Liver (tissue), 8 donors: ENCODE measurements at regions not wholly inside any gene's neighbourhood (a gene's known extent, or its start where the extent isn't known, plus 50 kb on each side); places are given as distances from the start of the nearest gene placed in this dataset.

ENCODE experiments used
- DNase-seq: peaks from one replicate; pipeline ENCODE4 v3.0.0-alpha.2; 2017; ENCODE audit warnings: low spot score
- H3K27ac ChIP-seq, 2 donors: one replicate each; pipeline ENCODE4 v1.7.0; 2013; ENCODE audit warnings: inconsistent platforms in 2 of 2, low read length in 2 of 2, control low read depth in 1 of 2, low read depth in 1 of 2, mild to moderate bottlenecking in 1 of 2
- H3K27me3 ChIP-seq, 4 donors: one replicate each; pipeline versions ENCODE4 v1.6.1 to v1.7.0; 2013; ENCODE audit warnings: low read length in 3 of 4, inconsistent platforms in 1 of 4, mild to moderate bottlenecking in 1 of 4, moderate library complexity in 1 of 4; ENCODE audit not compliant: control insufficient read depth in 4 of 4, insufficient read depth in 4 of 4
- H3K36me3 ChIP-seq, 4 donors: one replicate each; pipeline versions ENCODE4 v1.6.1 to v1.7.0; 2013; ENCODE audit warnings: low read length in 3 of 4, mild to moderate bottlenecking in 3 of 4, low read depth in 1 of 4, moderate library complexity in 1 of 4; ENCODE audit not compliant: control insufficient read depth in 4 of 4, insufficient read depth in 3 of 4
- H3K4me1 ChIP-seq, 4 donors: one replicate each; pipeline versions ENCODE4 v1.6.1 to v1.7.0; 2013; ENCODE audit warnings: low read length in 3 of 4, mild to moderate bottlenecking in 3 of 4, moderate library complexity in 1 of 4; ENCODE audit not compliant: control insufficient read depth in 4 of 4, insufficient read depth in 4 of 4
- H3K4me3 ChIP-seq, 3 donors: one replicate each; pipeline versions ENCODE4 v1.6.1 to v1.7.0; 2013; ENCODE audit warnings: low read length in 3 of 3, control low read depth in 1 of 3, low read depth in 1 of 3, mild to moderate bottlenecking in 1 of 3
- H3K9ac ChIP-seq, 2 donors: one replicate each; pipeline ENCODE4 v1.7.0; 2013; ENCODE audit warnings: low read length in 2 of 2, mild to moderate bottlenecking in 2 of 2, moderate library complexity in 2 of 2, control low read depth in 1 of 2, low read depth in 1 of 2
- H3K9me3 ChIP-seq, 4 donors: one replicate each; pipeline versions ENCODE4 v1.6.1 to v1.7.0; 2013; ENCODE audit warnings: low read length in 3 of 4; ENCODE audit not compliant: control insufficient read depth in 4 of 4
- CTCF ChIP-seq: fragments of 150-350 bp; IDR thresholded peaks from 2 replicates; pipeline ENCODE4 v1.5.1; 2017; ENCODE audit warnings: improper control_type of control experiment, low read depth, low read length; ENCODE audit not compliant: missing input control
- FOXA1 ChIP-seq: IDR thresholded peaks from 2 replicates; pipeline ENCODE4 v1.6.1; 2016; ENCODE audit warnings: antibody characterized with exemption
- FOXA2 ChIP-seq: IDR thresholded peaks from 2 replicates; pipeline ENCODE4 v1.6.1; 2016; ENCODE audit warnings: antibody characterized with exemption
- GABPA ChIP-seq, 2 donors: IDR thresholded peaks in 1 of 2; conservative IDR thresholded peaks in 1 of 2; 2 replicates each; pipeline ENCODE4 v1.6.1; 2016; ENCODE audit warnings: antibody characterized with exemption in 2 of 2, mild to moderate bottlenecking in 1 of 2, moderate library complexity in 1 of 2
- HNF4A ChIP-seq, 2 donors: conservative IDR thresholded peaks; 2 replicates each; pipeline ENCODE4 v1.6.1; 2016; ENCODE audit warnings: antibody characterized with exemption in 2 of 2, mild to moderate bottlenecking in 2 of 2
- HNF4G ChIP-seq: IDR thresholded peaks from 2 replicates; pipeline ENCODE4 v1.6.1; 2016; ENCODE audit warnings: antibody characterized with exemption
- JUND ChIP-seq, 2 donors: IDR thresholded peaks; 2 replicates each; pipeline ENCODE4 v1.6.1; 2016; ENCODE audit warnings: antibody characterized with exemption in 2 of 2
- MAX ChIP-seq: IDR thresholded peaks from 2 replicates; pipeline ENCODE4 v1.6.1; 2016; ENCODE audit warnings: antibody characterized with exemption
- NR2F2 ChIP-seq: IDR thresholded peaks from 2 replicates; pipeline ENCODE4 v1.6.1; 2016; ENCODE audit warnings: antibody characterized with exemption
- RXRA ChIP-seq, 2 donors: IDR thresholded peaks; 2 replicates each; pipeline ENCODE4 v1.6.1; 2017 to 2018; ENCODE audit warnings: antibody characterized with exemption in 2 of 2, mild to moderate bottlenecking in 1 of 2
- SP1 ChIP-seq: IDR thresholded peaks from 2 replicates; pipeline ENCODE4 v1.6.1; 2018; ENCODE audit warnings: antibody characterized with exemption, mild to moderate bottlenecking
- YY1 ChIP-seq: IDR thresholded peaks from 2 replicates; pipeline ENCODE4 v1.6.1; 2016; ENCODE audit warnings: antibody characterized with exemption, mild to moderate bottlenecking
- ZBTB33 ChIP-seq: IDR thresholded peaks from 2 replicates; pipeline ENCODE4 v1.6.1; 2016; ENCODE audit warnings: antibody characterized with exemption
- WGBS: extraction: QIAGEN DNeasy Blood & Tissue Kit; methylation state at CpG from one replicate; pipeline ENCODE4 v1.1.7; 2013; 5-methylcytosine and 5-hydroxymethylcytosine counted together
- donor health status: healthy.
- donor health status: healthy.
- donor health status: healthy.
- donor health status: healthy.
- donor health status: healthy.

- no peaks in the 10 kb centered on the region for H3K36me3 ChIP-seq
- no peaks in the 10 kb centered on the region for H3K4me1 ChIP-seq
- no peak for TF ChIP-seq FOXA1
- TF ChIP-seq YY1 = no peak
- no peak for TF ChIP-seq FOXA2
- TF ChIP-seq HNF4G = no peak
- TF ChIP-seq GABPA (IDR thresholded peaks at IDR 0.05 in 1 of 2, conservative IDR thresholded peaks at IDR 0.05 in 1 of 2) = no peak
- TF ChIP-seq HNF4A (conservative IDR thresholded peaks at IDR 0.05) = no peak
- no peak for TF ChIP-seq SP1
- 70% methylated on average over 1 of the region's 1 CpG for WGBS
- H3K9ac ChIP-seq = no peak overlapping the region
- DNase-seq = no peak
- H3K27ac ChIP-seq = no peak overlapping the region
- no peak overlapping the region for H3K4me3 ChIP-seq
- no peaks in the 10 kb centered on the region for H3K9me3 ChIP-seq
- H3K27me3 ChIP-seq = no peaks in the 10 kb centered on the region
These were observed 510.7 kb upstream of the SLITRK6 start for GRCh38 chr13:86309881-86310280.

- Histone ChIP-seq H3K27me3 (no peaks in the 10 kb centered on the region), H3K27ac (no peak overlapping the region), H3K4me3 (no peak overlapping the region), H3K4me1 (no peaks in the 10 kb centered on the region), H3K9ac (no peak overlapping the region), H3K36me3 (no peaks in the 10 kb centered on the region), H3K9me3 (no peaks in the 10 kb centered on the region)
- WGBS = 73% methylated on average over 1 of the region's 1 CpG
- no peak for TF ChIP-seq CTCF
- no peak for TF ChIP-seq NR2F2
- no peak for TF ChIP-seq FOXA1
- TF ChIP-seq MAX = no peak
- TF ChIP-seq RXRA (IDR thresholded peaks at IDR 0.05) = no peak
- no peak for TF ChIP-seq HNF4G
- TF ChIP-seq ZBTB33 = no peak
- TF ChIP-seq JUND (IDR thresholded peaks at IDR 0.05) = no peak
- TF ChIP-seq SP1 = no peak
- DNase-seq = no peak
These were observed 514.2 kb upstream of the SLITRK6 start for GRCh38 chr13:86313421-86313820.

- no peak overlapping the region for H3K9ac ChIP-seq
- no peaks in the 10 kb centered on the region for H3K27me3 ChIP-seq
- H3K36me3 ChIP-seq = no peaks in the 10 kb centered on the region
- H3K4me1 ChIP-seq = no peaks in the 10 kb centered on the region
- no peak overlapping the region for H3K27ac ChIP-seq
- 80% methylated on average over 3 of the region's 3 CpGs for WGBS
- no peaks in the 10 kb centered on the region for H3K9me3 ChIP-seq
- no peak for DNase-seq
- TF ChIP-seq ZBTB33 (no peak), HNF4G (no peak), CTCF (no peak)
- H3K4me3 ChIP-seq = no peak overlapping the region
These were observed 519.2 kb upstream of the SLITRK6 start for GRCh38 chr13:86318450-86318849.
